ENCODE measurements at regions not wholly inside any gene's neighbourhood (a gene's known extent, or its start where the extent isn't known, plus 50 kb on each side); places are given as distances from the start of the nearest gene placed in this dataset.

GRCh38 chr2:66030553-66030952 lies 404.4 kb upstream of the MEIS1 start:
- TF ChIP-seq EZH2 (optimal IDR thresholded peaks at IDR 0.05; ENCODE audit: low read depth, low read length) = no peak
- no peak for TF ChIP-seq CTCF (IDR thresholded peaks at IDR 0.05; ENCODE audit: low read length)
- TF ChIP-seq EZH2phosphoT487 (IDR thresholded peaks at IDR 0.05; ENCODE audit: low read length) = no peak
